ENCODE measurements at regions not wholly inside any gene's neighbourhood (a gene's known extent, or its start where the extent isn't known, plus 50 kb on each side); places are given as distances from the start of the nearest gene placed in this dataset.

DNA sequence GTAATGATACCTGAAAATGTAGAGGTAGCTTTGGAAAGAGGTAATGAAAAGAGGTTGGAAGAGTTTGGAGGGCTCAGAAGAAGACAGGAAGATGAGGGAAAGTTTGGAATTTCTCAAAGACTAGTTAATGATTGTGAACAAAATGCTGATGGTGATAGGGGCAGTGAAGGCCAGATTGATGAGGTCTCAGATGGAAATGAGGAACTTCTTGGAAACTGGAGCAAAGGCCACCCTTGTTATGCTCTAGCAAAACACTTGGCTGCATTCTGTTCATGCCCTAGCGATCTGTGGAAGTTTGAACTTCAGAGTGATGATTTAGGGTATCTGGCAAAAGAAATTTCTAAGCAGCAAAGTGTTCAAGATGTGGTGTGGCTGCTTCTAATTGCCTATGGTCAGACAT lies 161.2 kb upstream of the SPEF2 start:
- no peak for DNase-seq (ENCODE audit: low spot score)
- Histone ChIP-seq H3K36me3 (no peaks in the 10 kb centered on the region), H3K27me3 (replicated peaks; ENCODE audit: insufficient read depth) (no peaks in the 10 kb centered on the region), H3K9me3 (no peaks in the 10 kb centered on the region), H3K4me1 (replicated peaks) (no peaks in the 10 kb centered on the region), H3K27ac (no peak overlapping the region), H3K4me3 (no peak overlapping the region)
- 100% methylated on average over 1 of the region's 1 CpG for WGBS
- intact Hi-C loops (cut with DNase I): no loop called here
- no peak for TF ChIP-seq POLR2A (IDR thresholded peaks at IDR 0.05)
- no peak for TF ChIP-seq POLR2AphosphoS5 (IDR thresholded peaks at IDR 0.05)

DNA sequence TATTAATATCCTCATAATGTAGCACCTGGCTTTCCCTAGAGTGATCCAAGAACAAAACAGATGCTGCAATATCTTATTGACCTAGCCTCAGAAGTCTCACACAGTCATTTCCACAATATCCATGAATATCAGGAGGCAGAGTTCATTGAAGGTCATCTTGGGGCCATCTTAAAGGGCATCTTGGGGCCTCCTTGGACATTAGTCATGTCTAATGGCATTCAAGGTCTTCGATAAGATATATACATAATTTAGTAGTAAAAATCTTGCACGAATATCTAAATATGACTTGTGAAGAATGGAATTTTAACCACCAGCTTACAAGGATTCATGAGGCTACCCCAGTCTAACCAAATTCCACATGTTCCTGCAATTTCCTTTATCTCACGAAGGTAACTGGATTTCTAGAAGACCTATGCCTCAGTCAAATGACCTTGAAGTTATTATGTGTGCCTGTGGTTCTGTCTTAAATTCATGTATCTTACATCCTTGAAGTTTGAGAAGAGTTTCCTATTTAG lies 163.6 kb upstream of the SPEF2 start:
- Histone ChIP-seq H3K9me3 (no peaks in the 10 kb centered on the region), H3K4me3 (no peak overlapping the region), H3K36me3 (no peaks in the 10 kb centered on the region), H3K27me3 (replicated peaks; ENCODE audit: insufficient read depth) (no peaks in the 10 kb centered on the region), H3K4me1 (replicated peaks) (no peaks in the 10 kb centered on the region), H3K27ac (no peak overlapping the region)
- intact Hi-C loops (cut with DNase I): no loop called here
- DNase-seq (ENCODE audit: low spot score): no peak
- 91% methylated on average over 3 of the region's 3 CpGs for WGBS
- TF ChIP-seq POLR2A (IDR thresholded peaks at IDR 0.05) (no peak), POLR2AphosphoS5 (IDR thresholded peaks at IDR 0.05) (no peak)
- TF ChIP-seq, protein P1, sequence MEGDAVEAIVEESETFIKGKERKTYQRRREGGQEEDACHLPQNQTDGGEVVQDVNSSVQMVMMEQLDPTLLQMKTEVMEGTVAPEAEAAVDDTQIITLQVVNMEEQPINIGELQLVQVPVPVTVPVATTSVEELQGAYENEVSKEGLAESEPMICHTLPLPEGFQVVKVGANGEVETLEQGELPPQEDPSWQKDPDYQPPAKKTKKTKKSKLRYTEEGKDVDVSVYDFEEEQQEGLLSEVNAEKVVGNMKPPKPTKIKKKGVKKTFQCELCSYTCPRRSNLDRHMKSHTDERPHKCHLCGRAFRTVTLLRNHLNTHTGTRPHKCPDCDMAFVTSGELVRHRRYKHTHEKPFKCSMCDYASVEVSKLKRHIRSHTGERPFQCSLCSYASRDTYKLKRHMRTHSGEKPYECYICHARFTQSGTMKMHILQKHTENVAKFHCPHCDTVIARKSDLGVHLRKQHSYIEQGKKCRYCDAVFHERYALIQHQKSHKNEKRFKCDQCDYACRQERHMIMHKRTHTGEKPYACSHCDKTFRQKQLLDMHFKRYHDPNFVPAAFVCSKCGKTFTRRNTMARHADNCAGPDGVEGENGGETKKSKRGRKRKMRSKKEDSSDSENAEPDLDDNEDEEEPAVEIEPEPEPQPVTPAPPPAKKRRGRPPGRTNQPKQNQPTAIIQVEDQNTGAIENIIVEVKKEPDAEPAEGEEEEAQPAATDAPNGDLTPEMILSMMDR (IDR thresholded peaks at IDR 0.05): no peak

DNA sequence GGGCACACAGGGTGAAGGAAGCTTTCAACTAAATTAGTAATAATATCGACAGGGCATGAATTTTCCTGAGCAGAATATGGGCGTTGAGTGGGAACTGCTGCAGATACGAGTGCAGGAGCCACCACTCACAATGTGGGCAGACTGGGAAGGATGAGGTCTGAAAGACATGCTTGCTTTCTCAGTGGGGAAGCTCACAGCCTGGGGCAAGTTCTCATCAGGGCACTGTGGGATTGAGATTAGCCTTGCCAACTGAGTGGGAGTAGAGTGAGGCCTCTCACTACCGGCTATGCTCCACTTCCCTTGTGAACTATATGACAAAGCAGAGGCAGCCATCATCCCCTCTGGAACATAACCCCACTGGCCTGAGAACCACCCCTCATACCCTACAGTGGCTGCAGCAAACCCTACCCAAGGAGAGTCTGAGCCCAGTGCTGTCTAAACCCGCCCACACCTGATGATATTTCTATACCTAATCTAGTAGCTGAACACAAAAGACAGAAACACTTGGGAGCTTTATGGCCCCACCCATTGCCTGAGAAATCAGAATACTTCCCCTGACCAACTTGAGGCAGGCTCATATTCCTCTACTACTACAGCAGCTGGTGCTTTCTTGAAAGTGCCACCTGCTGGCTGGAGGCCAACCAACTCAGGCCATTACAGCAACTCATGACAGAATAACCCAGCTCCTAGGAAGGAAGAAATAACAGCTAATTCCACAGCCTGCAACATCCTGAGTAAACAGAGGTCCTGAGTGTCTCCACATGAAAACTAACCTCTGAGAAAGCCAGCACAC lies 173.7 kb upstream of the SPEF2 start:
- Histone ChIP-seq H3K9me3 (no peaks in the 10 kb centered on the region), H3K27me3 (replicated peaks; ENCODE audit: insufficient read depth) (no peaks in the 10 kb centered on the region), H3K27ac (no peak overlapping the region), H3K4me3 (no peak overlapping the region), H3K36me3 (no peaks in the 10 kb centered on the region), H3K4me1 (replicated peaks) (no peaks in the 10 kb centered on the region)
- TF ChIP-seq, protein P1 (IDR thresholded peaks at IDR 0.05): no peak
- TF ChIP-seq POLR2A (IDR thresholded peaks at IDR 0.05): no peak
- no peak for TF ChIP-seq POLR2AphosphoS5 (IDR thresholded peaks at IDR 0.05)
- DNase-seq (ENCODE audit: low spot score): no peak
- WGBS: 98% methylated on average over 5 of the region's 5 CpGs
- intact Hi-C loops (cut with DNase I): no loop called here

DNA sequence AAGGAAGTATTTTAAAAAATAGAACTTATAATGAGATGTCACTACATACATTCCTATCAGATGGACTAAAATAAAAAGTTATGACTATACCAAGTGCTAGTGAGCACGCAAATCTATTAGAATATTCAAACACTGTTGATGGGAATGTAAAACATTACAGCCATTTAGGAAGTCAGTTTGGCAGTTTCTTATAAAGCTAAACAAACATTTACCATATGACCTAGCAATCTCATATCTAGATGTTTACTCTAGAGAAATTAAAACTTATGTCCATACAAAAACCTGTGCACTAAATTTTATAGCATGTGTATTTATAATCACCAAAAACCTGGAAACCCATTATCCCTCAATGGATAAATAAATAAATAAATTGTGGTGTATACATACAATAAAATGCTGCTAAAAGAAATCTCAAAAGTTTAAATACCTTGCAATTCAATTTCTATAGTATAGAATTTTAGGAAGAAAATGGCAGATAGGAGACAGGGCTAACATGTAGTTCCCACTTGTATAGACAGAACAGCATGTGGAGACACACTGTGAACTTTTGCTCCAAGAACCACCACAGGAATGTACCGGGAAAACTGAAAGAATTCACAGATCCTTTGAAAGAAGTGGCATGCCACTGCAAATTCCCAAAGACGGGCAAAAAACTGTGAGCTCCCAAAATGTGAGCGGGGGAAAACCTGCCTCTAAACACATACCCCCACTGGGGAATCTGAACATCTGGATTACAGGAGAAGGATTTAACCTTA lies 174.6 kb upstream of the SPEF2 start:
- Histone ChIP-seq H3K27me3 (replicated peaks; ENCODE audit: insufficient read depth) (no peaks in the 10 kb centered on the region), H3K36me3 (no peaks in the 10 kb centered on the region), H3K9me3 (no peaks in the 10 kb centered on the region), H3K27ac (no peak overlapping the region), H3K4me3 (no peak overlapping the region), H3K4me1 (replicated peaks) (no peaks in the 10 kb centered on the region)
- intact Hi-C loops (cut with DNase I): no loop called here
- WGBS: 66% methylated on average over 4 of the region's 4 CpGs
- DNase-seq (ENCODE audit: low spot score): no peak
- TF ChIP-seq POLR2A (IDR thresholded peaks at IDR 0.05): no peak

DNA sequence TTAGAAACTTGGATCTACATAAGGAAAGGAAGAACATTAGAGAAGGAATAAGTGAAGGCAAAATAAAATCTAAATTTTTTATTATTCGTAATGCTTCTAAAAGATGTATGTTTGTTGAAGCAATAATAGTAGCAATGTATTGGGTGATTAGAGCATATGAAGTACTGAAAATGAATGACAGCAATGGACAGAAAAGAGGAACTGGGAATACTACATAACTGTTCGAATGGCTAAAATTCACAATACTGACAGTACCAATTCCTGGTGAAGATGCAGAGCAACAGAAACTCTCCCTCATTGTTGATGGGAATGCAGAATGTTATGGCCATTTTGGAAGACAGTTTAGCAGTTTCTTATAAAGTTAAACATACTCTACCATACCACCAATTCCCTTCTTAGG lies 177.3 kb upstream of the SPEF2 start:
- TF ChIP-seq, protein P1 (IDR thresholded peaks at IDR 0.05): no peak
- TF ChIP-seq POLR2AphosphoS5 (IDR thresholded peaks at IDR 0.05) (no peak), POLR2A (IDR thresholded peaks at IDR 0.05) (no peak)
- 89% methylated on average over 2 of the region's 2 CpGs for WGBS
- Histone ChIP-seq H3K36me3 (no peaks in the 10 kb centered on the region), H3K4me1 (replicated peaks) (no peaks in the 10 kb centered on the region), H3K9me3 (no peaks in the 10 kb centered on the region), H3K27ac (no peak overlapping the region), H3K27me3 (replicated peaks; ENCODE audit: insufficient read depth) (no peaks in the 10 kb centered on the region), H3K4me3 (no peak overlapping the region)
- intact Hi-C loops (cut with DNase I): no loop called here
- no peak for DNase-seq (ENCODE audit: low spot score)
